ENCODE measurements at regions not wholly inside any gene's neighbourhood (a gene's known extent, or its start where the extent isn't known, plus 50 kb on each side); places are given as distances from the start of the nearest gene placed in this dataset.

DNA sequence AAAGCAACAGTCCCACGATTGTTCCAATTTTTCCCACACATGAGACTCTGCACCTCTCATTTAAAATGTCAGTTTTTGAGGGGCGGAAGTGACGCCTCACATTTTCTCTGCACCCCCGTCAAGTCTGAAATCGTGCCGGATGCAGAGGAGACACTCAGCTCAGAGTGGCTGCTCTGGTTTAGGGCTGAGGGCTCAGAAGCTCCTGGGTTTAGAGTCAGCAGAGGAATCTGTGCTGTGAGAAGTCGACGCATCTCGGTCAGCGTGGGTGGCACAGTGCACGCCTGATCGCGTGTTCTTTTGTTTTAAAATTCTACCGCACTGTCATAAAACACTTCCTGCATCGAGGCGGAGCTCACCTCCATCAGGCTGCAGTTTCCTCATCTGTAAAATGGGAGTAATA is 116.7 kb upstream of the ADRA2C start:
- Histone ChIP-seq H3K27ac (ENCODE audit: low read depth in 2 of 2, low read length in 1 of 2) (no peak overlapping the region), H3K9me3 (no peaks in the 10 kb centered on the region), H3K27me3 (ENCODE audit: insufficient read depth) (no peaks in the 10 kb centered on the region), H3K36me3 (replicated peaks in 1 of 2; ENCODE audit: control insufficient read depth in 1 of 2, insufficient read depth in 2 of 2, low read length in 1 of 2) (no peaks in the 10 kb centered on the region), H3K79me2 (ENCODE audit: insufficient read depth) (no peaks in the 10 kb centered on the region), H3K4me3 (ENCODE audit: low read depth in 2 of 2, low read length in 1 of 2) (no peak overlapping the region), H3F3A (replicated peaks; ENCODE audit: insufficient read depth) (no peaks in the 10 kb centered on the region), H3K4me2 (no peak overlapping the region), H3K4me1 (ENCODE audit: control insufficient read depth in 1 of 2, insufficient read depth in 2 of 2, low read depth in 1 of 2, low read length in 1 of 2) (peaks cover 0 to 4% of the 10 kb centered on the region in 2 experiments; a peak in 1 of 4 replicates), H3K9ac (no peak overlapping the region), H2AFZ (ENCODE audit: low read depth) (no peak overlapping the region), H4K20me1 (ENCODE audit: insufficient read depth) (no peaks in the 10 kb centered on the region), H3K9me2 (no peaks in the 10 kb centered on the region)
- CTCF ChIA-PET, result no interaction called here
- DNase-seq, result no peak
- no peak for TF ChIP-seq USF1 (IDR thresholded peaks at IDR 0.05; ENCODE audit: borderline replicate concordance, low read depth)
- no peak for TF ChIP-seq SIN3A (IDR thresholded peaks at IDR 0.05; ENCODE audit: borderline replicate concordance, low read depth, low read length)
- no peak for TF ChIP-seq RAD21 (IDR thresholded peaks at IDR 0.05; ENCODE audit: low read length)
- no peak for TF ChIP-seq NFIC (IDR thresholded peaks at IDR 0.05; ENCODE audit: borderline replicate concordance)
- TF ChIP-seq, protein P1, sequence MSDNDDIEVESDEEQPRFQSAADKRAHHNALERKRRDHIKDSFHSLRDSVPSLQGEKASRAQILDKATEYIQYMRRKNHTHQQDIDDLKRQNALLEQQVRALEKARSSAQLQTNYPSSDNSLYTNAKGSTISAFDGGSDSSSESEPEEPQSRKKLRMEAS (IDR thresholded peaks at IDR 0.05; ENCODE audit: low read depth), result no peak
- no peak for TF ChIP-seq RFX5 (IDR thresholded peaks at IDR 0.05; ENCODE audit: low read length)
- no peak for TF ChIP-seq EZH2phosphoT487 (IDR thresholded peaks at IDR 0.05; ENCODE audit: borderline replicate concordance, low read depth)
- no peak for TF ChIP-seq ELF1 (IDR thresholded peaks at IDR 0.05)
- TF ChIP-seq EP300 (IDR thresholded peaks at IDR 0.05; ENCODE audit: borderline replicate concordance in 1 of 2, low read depth in 1 of 2, low read length in 1 of 2), result no peak
- no peak for TF ChIP-seq PBX3 (IDR thresholded peaks at IDR 0.05)
- 75% methylated on average over 13 of the region's 16 CpGs for WGBS (ENCODE audit: low lambda C conversion rate)
- POLR2A ChIA-PET, result no interaction called here

DNA sequence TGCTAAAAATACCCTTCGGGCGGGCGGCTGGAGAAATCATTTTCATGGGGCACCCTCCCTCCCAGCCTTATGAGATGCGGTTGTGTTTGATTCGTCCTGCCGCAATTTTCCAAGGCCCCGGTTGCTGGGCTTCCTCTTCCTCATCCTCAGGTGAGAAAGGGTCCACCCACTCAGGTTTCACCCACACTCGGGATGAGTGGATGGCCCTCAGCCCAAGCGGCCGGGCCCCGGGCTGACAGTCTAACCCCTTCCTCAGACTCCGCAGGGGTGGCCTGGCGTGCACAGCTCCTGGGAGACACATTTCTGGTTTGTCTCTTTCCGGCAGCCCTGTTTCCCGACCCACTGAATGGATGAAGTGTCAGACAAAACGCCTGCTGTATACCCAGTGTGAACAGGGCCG is 116.5 kb upstream of the LRPAP1 start:
- Histone ChIP-seq H3K27me3 (ENCODE audit: insufficient read depth) (no peaks in the 10 kb centered on the region), H3K4me1 (ENCODE audit: control insufficient read depth in 1 of 2, insufficient read depth in 2 of 2, low read depth in 1 of 2, low read length in 1 of 2) (peaks cover 0 to 4% of the 10 kb centered on the region in 2 experiments; a peak in 1 of 4 replicates), H3K79me2 (ENCODE audit: insufficient read depth) (no peaks in the 10 kb centered on the region), H3K9me2 (no peaks in the 10 kb centered on the region), H3K4me2 (no peak overlapping the region), H3K9ac (no peak overlapping the region), H3K36me3 (replicated peaks in 1 of 2; ENCODE audit: control insufficient read depth in 1 of 2, insufficient read depth in 2 of 2, low read length in 1 of 2) (no peaks in the 10 kb centered on the region), H3K4me3 (ENCODE audit: low read depth in 2 of 2, low read length in 1 of 2) (no peak overlapping the region), H3F3A (replicated peaks; ENCODE audit: insufficient read depth) (no peaks in the 10 kb centered on the region), H2AFZ (ENCODE audit: low read depth) (no peak overlapping the region), H4K20me1 (ENCODE audit: insufficient read depth) (no peaks in the 10 kb centered on the region), H3K27ac (ENCODE audit: low read depth in 2 of 2, low read length in 1 of 2) (no peak overlapping the region), H3K9me3 (no peaks in the 10 kb centered on the region)
- no peak for TF ChIP-seq PBX3 (IDR thresholded peaks at IDR 0.05)
- TF ChIP-seq, protein P2, sequence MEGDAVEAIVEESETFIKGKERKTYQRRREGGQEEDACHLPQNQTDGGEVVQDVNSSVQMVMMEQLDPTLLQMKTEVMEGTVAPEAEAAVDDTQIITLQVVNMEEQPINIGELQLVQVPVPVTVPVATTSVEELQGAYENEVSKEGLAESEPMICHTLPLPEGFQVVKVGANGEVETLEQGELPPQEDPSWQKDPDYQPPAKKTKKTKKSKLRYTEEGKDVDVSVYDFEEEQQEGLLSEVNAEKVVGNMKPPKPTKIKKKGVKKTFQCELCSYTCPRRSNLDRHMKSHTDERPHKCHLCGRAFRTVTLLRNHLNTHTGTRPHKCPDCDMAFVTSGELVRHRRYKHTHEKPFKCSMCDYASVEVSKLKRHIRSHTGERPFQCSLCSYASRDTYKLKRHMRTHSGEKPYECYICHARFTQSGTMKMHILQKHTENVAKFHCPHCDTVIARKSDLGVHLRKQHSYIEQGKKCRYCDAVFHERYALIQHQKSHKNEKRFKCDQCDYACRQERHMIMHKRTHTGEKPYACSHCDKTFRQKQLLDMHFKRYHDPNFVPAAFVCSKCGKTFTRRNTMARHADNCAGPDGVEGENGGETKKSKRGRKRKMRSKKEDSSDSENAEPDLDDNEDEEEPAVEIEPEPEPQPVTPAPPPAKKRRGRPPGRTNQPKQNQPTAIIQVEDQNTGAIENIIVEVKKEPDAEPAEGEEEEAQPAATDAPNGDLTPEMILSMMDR (IDR thresholded peaks at IDR 0.05), result no peak
- no peak for TF ChIP-seq TCF12 (IDR thresholded peaks at IDR 0.05)
- TF ChIP-seq REST (IDR thresholded peaks at IDR 0.05; ENCODE audit: low read depth, low read length), result no peak
- TF ChIP-seq USF2 (IDR thresholded peaks at IDR 0.05; ENCODE audit: borderline replicate concordance, low read depth, low read length), result no peak
- TF ChIP-seq RCOR1 (IDR thresholded peaks at IDR 0.05; ENCODE audit: low read length), result no peak
- ChIA-PET CTCF (no interaction called here), POLR2A (no interaction called here)
- WGBS (ENCODE audit: low lambda C conversion rate), result 70% methylated on average over 14 of the region's 17 CpGs
- DNase-seq, result no peak
